NB4 (cell line): ENCODE measurements at regions not wholly inside any gene's neighbourhood (a gene's known extent, or its start where the extent isn't known, plus 50 kb on each side); places are given as distances from the start of the nearest gene placed in this dataset.

ENCODE experiments used
- POLR2A ChIP-seq: IDR thresholded peaks from 2 replicates; pipeline ENCODE4 v1.6.1; 2011; ENCODE audit warnings: mild to moderate bottlenecking; ENCODE audit not compliant: insufficient read length; ENCODE audit errors: extremely low read depth
- TF ChIP-seq, protein P1 (sequence below): IDR thresholded peaks from one replicate; pipeline ENCODE4 v1.5.1; 2012; ENCODE audit warnings: low read depth, low read length

DNA sequence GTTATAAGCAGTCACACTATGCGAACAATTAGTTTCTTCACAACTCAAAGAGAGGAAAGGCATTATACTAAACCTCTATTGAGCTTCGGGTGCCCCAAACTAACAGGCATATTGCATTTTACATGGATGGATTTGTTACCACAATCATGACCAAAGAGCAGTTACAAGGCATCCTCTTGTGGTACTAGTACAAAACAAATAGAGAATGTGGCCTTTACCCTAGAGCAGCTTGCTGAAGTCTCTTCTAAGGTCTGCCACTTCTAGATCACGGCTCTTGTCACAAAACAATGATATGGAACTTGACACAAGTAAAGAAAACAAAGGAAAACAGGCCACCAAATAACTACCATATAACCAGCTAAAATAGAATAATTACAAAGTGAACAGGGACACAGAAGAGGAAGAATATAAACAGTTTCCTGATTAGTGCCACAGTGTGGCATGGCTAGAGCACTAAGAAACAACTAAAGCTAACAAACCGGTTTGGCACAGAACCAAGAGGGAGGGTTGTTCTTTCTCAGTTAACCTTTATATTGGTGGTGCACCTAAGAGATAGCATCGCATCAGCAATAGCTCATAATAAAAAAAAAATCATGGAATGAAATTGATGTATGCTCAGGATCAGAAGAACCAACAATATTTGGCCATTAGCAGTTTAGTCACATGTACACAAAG is 209.7 kb upstream of the ATP2B1 start:
- TF ChIP-seq POLR2A, result no peak
- TF ChIP-seq, protein P1, sequence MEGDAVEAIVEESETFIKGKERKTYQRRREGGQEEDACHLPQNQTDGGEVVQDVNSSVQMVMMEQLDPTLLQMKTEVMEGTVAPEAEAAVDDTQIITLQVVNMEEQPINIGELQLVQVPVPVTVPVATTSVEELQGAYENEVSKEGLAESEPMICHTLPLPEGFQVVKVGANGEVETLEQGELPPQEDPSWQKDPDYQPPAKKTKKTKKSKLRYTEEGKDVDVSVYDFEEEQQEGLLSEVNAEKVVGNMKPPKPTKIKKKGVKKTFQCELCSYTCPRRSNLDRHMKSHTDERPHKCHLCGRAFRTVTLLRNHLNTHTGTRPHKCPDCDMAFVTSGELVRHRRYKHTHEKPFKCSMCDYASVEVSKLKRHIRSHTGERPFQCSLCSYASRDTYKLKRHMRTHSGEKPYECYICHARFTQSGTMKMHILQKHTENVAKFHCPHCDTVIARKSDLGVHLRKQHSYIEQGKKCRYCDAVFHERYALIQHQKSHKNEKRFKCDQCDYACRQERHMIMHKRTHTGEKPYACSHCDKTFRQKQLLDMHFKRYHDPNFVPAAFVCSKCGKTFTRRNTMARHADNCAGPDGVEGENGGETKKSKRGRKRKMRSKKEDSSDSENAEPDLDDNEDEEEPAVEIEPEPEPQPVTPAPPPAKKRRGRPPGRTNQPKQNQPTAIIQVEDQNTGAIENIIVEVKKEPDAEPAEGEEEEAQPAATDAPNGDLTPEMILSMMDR, result no peak
